Heart right ventricle (tissue), 16 donors: ENCODE measurements at regions not wholly inside any gene's neighbourhood (a gene's known extent, or its start where the extent isn't known, plus 50 kb on each side); places are given as distances from the start of the nearest gene placed in this dataset.

ENCODE experiments used
- ATAC-seq, 8 donors: fragments of 200-7000 bp; cut with Tn5 transposase; one replicate each; pipeline ENCODE4 v1.9.1; 2020; ENCODE audit warnings: mild to moderate bottlenecking in 8 of 8, moderate library complexity in 8 of 8, moderate number of reproducible peaks in 1 of 8
- DNase-seq, 2 donors: peaks; one replicate each; pipeline ENCODE4 v3.0.0-alpha.2; 2020
- H3K27ac ChIP-seq, 10 donors: fragments of 200-600 bp; sonication (generic) in 2 of 10; one replicate each; pipeline versions ENCODE4 v1.5.0 to v1.8.0; 2020 to 2022; ENCODE audit warnings: mild to moderate bottlenecking in 3 of 10
- H3K27me3 ChIP-seq, 7 donors: fragments of 200-600 bp; one replicate each; pipeline ENCODE4 v1.8.0; 2021 to 2022; ENCODE audit warnings: mild to moderate bottlenecking in 2 of 7
- H3K36me3 ChIP-seq, 9 donors: fragments of 200-600 bp; sonication (generic) in 1 of 9; one replicate each; pipeline versions ENCODE4 v1.5.0 to v1.8.0; 2020 to 2022; ENCODE audit warnings: mild to moderate bottlenecking in 2 of 9
- H3K4me1 ChIP-seq, 9 donors: fragments of 200-600 bp; sonication (generic) in 1 of 9; one replicate each; pipeline versions ENCODE4 v1.5.0 to v1.8.0; 2020 to 2022; ENCODE audit warnings: mild to moderate bottlenecking in 4 of 9
- H3K4me3 ChIP-seq, 10 donors: fragments of 200-600 bp; sonication (generic) in 2 of 10; one replicate each; pipeline versions ENCODE4 v1.5.0 to v1.8.0; 2020 to 2022; ENCODE audit warnings: mild to moderate bottlenecking in 7 of 10, moderate library complexity in 2 of 10
- H3K9me3 ChIP-seq, 11 donors: fragments of 200-600 bp in 10 of 11; sonication (generic) in 2 of 11; one replicate each; pipeline versions ENCODE4 v1.5.0 to v1.8.0; 2013 to 2022; ENCODE audit warnings: mild to moderate bottlenecking in 2 of 11, control low read depth in 1 of 11, moderate library complexity in 1 of 11
- CTCF ChIP-seq, 9 donors: fragments of 200-600 bp; sonication (generic) in 2 of 9; IDR thresholded peaks; one replicate each; pipeline versions ENCODE4 v1.5.0 to v1.8.0; 2021 to 2022; ENCODE audit warnings: antibody characterized with exemption in 9 of 9, mild to moderate bottlenecking in 5 of 9, moderate library complexity in 1 of 9
- WGBS, 2 donors: extraction: QIAGEN DNeasy Blood & Tissue Kit; methylation state at CpG; one replicate each; pipeline ENCODE4 v1.1.7; 2013; ENCODE audit warnings: inconsistent platforms in 1 of 2; 5-methylcytosine and 5-hydroxymethylcytosine counted together
- intact Hi-C, 10 donors: fragments of 100-400 bp; cut with DNase I; formaldehyde crosslinking; loops; one replicate each; pipeline versions ENCODE4 v1.11.1 to v1.14.2; 2022
- donor health status: Arrhythmogenic right ventricular cardiomyopathy.
- donor health status: ischemic (EF 13 %, LVEDD 7.1; RV severe dilation, severe dysfunction).
- donor health status: healthy with polysubstance abuse.
- donor health status: DM: no; HTN: yes; CAD: no.
- donor health status: DM: no; HTN: no; CAD: no.
- donor health status: ischemic (EF 25% LVEDD 6.9; RV normal size, moderate dysfunction).
- donor health status: ischemic (EF 25% LVEDD 5.7; RV mildly dilated, moderate dysfunction).
- donor health status: healthy.
- donor health status: DM: yes; HTN: yes; CAD: no.
- donor health status: Ischemic cardiomyopathy.
- donor health status: ischemic (EF 35%, LVEDD 5.7; RV mildly dilated, moderate dysfunction).
- donor health status: nonischemic (EF 11% LVEDD 7.7; RV severe dilation, severe dysfunction).
- donor health status: DM: yes; HTN: yes; CAD: no.
- donor health status: PGD.
- donor health status: ischemic (EF 29% LVEDD 5.4; RV normal size, mild dysfunction).
- donor health status: nonischemic (EF 23%, LVEDD 6.1; RV moderate dilation, normal function).

- TF ChIP-seq CTCF (IDR thresholded peaks at IDR 0.05): no peak
- peaks cover 0 to 53% (median 35%) of the 10 kb centered on the region in 9 donors for H3K4me1 ChIP-seq
- WGBS, 2 donors: 50 to 61% methylated on average over 6 of the region's 6 CpGs
- H3K27me3 ChIP-seq: no peaks in the 10 kb centered on the region
- DNase-seq (no peak), ATAC-seq (peak in 4 of 8 donors; percentile 33 to 78 (median 63))
- no peaks in the 10 kb centered on the region for H3K36me3 ChIP-seq
- no peak overlapping the region for H3K4me3 ChIP-seq
- H3K27ac ChIP-seq: peak overlapping the region in 6 of 10 donors; percentile 7 to 27 (median 18)
- no peaks in the 10 kb centered on the region for H3K9me3 ChIP-seq
- intact Hi-C loops: loop anchor here in 1 of 10 donors (5.0 kb wide), 1 partner anchor 145 kb away; the partner anchor contains the start of gene DSC2
These were observed 70.3 kb upstream of the DSG1 start for GRCh38 chr18:31247574-31248199.

GRCh38 chr18:31248783-31249521 lies 69.0 kb upstream of the DSG1 start:
- Histone ChIP-seq H3K9me3 (no peaks in the 10 kb centered on the region), H3K4me1 (peaks cover 0 to 41% (median 27%) of the 10 kb centered on the region in 9 donors), H3K36me3 (no peaks in the 10 kb centered on the region), H3K27me3 (no peaks in the 10 kb centered on the region), H3K4me3 (no peak overlapping the region), H3K27ac (no peak overlapping the region)
- WGBS, 2 donors: 95 to 96% methylated on average over 6 of the region's 6 CpGs
- ATAC-seq: no peak
- DNase-seq: no peak
- intact Hi-C loops: loop anchor here in 1 of 10 donors (5.0 kb wide), 1 partner anchor 147 kb away; the partner anchor contains the start of gene DSC2
- no peak for TF ChIP-seq CTCF (IDR thresholded peaks at IDR 0.05)

GRCh38 chr18:31250902-31251301 lies 67.1 kb upstream of the DSG1 start:
- Histone ChIP-seq H3K36me3 (no peaks in the 10 kb centered on the region), H3K27me3 (no peaks in the 10 kb centered on the region), H3K9me3 (no peaks in the 10 kb centered on the region), H3K4me3 (no peak overlapping the region), H3K4me1 (peaks cover 0 to 21% (median 10%) of the 10 kb centered on the region in 9 donors), H3K27ac (peak overlapping the region in 4 of 10 donors; percentile 1 to 48 (median 12))
- intact Hi-C loops: no loop called here
- 64 to 72% methylated on average over 2 of the region's 2 CpGs for WGBS, 2 donors
- ATAC-seq: peak in 2 of 8 donors; percentile 29 to 41
- no peak for TF ChIP-seq CTCF (IDR thresholded peaks at IDR 0.05)
- DNase-seq: no peak

GRCh38 chr18:31252522-31252921 lies 65.4 kb upstream of the DSG1 start:
- no peak for TF ChIP-seq CTCF (IDR thresholded peaks at IDR 0.05)
- Histone ChIP-seq H3K4me1 (peaks cover 0 to 12% (median 3%) of the 10 kb centered on the region in 9 donors), H3K27me3 (no peaks in the 10 kb centered on the region), H3K36me3 (no peaks in the 10 kb centered on the region), H3K9me3 (no peaks in the 10 kb centered on the region), H3K27ac (no peak overlapping the region), H3K4me3 (no peak overlapping the region)
- WGBS, 2 donors: 85 to 90% methylated on average over 1 of the region's 1 CpG
- intact Hi-C loops: no loop called here
- no peak for ATAC-seq
- DNase-seq: no peak
